ENCODE measurements at regions not wholly inside any gene's neighbourhood (a gene's known extent, or its start where the extent isn't known, plus 50 kb on each side); places are given as distances from the start of the nearest gene placed in this dataset.

GRCh38 chr18:8507915-8508705 is 101.1 kb upstream of the RAB12 start:
- no peaks in the 10 kb centered on the region for H3K79me2 ChIP-seq (ENCODE audit: control insufficient read depth, insufficient read depth, low read length)
- no peaks in the 10 kb centered on the region for H3K9me1 ChIP-seq (replicated peaks; ENCODE audit: control insufficient read depth, extremely low read depth, insufficient read depth, low read length)
- no TSS peak for BruUV-seq (replicated peaks)
- no peak overlapping the region for H3K9ac ChIP-seq (replicated peaks; ENCODE audit: extremely low read depth, insufficient read depth, low read length)
- no peak overlapping the region for H3K4me3 ChIP-seq (replicated peaks in 1 of 3; ENCODE audit: insufficient read depth in 1 of 3, low read depth in 1 of 3, low read length in 3 of 3)
- H3K4me1 ChIP-seq (ENCODE audit: control insufficient read depth, extremely low read depth, insufficient read depth, low read length) = no peaks in the 10 kb centered on the region
- H4K20me1 ChIP-seq (replicated peaks; ENCODE audit: control insufficient read depth, extremely low read depth, insufficient read depth, low read length) = no peaks in the 10 kb centered on the region
- H3K27ac ChIP-seq (ENCODE audit: insufficient read depth, low read depth, low read length) = no peak overlapping the region
- H3K36me3 ChIP-seq (ENCODE audit: control insufficient read depth in 2 of 2, extremely low read depth in 1 of 2, insufficient read depth in 2 of 2, low read length in 2 of 2) = no peaks in the 10 kb centered on the region
- H2AFZ ChIP-seq (ENCODE audit: low read depth, low read length) = no peak overlapping the region
- FAIRE-seq (no peak), DNase-seq (ENCODE audit: low read depth, low spot score) (no peak)
- ChIA-PET POLR2A (no interaction called here), CTCF (no interaction called here)
- TF ChIP-seq JUN (IDR thresholded peaks at IDR 0.05; ENCODE audit: borderline replicate concordance, insufficient read depth, insufficient read length, low read depth) (no peak), MAX (IDR thresholded peaks at IDR 0.05; ENCODE audit: insufficient read depth, insufficient read length) (no peak), POLR2AphosphoS5 (IDR thresholded peaks at IDR 0.05; ENCODE audit: insufficient read depth, low read depth, low read length) (no peak), MYC (IDR thresholded peaks at IDR 0.05; ENCODE audit: low read depth, low read length) (no peak), POLR2A (IDR thresholded peaks at IDR 0.05; ENCODE audit: low read depth, low read length) (no peak), FOS (IDR thresholded peaks at IDR 0.05; ENCODE audit: borderline replicate concordance, insufficient read depth, low read length) (no peak), CTCF (IDR thresholded peaks at IDR 0.05; ENCODE audit: extremely low read depth in 1 of 2, insufficient read depth in 1 of 2, low read depth in 1 of 2, low read length in 2 of 2) (no peak), EZH2 (IDR thresholded peaks at IDR 0.05; ENCODE audit: borderline replicate concordance, low read depth, low read length, severe bottlenecking) (no peak), GATA2 (IDR thresholded peaks at IDR 0.05; ENCODE audit: insufficient read depth, insufficient read length, low read depth, low read length) (no peak)
- intact Hi-C loops (cut with micrococcal nuclease) (no loop called here), dilution Hi-C loops (cut with MboI; ENCODE audit: extremely low pct_ligation_motif_present, low sequenced_read_pairs) (no loop called here)
- H3K27me3 ChIP-seq (ENCODE audit: control insufficient read depth in 2 of 2, insufficient read depth in 2 of 2, low read length in 2 of 2) = no peaks in the 10 kb centered on the region
- H3K9me3 ChIP-seq (replicated peaks; ENCODE audit: control insufficient read depth, insufficient read depth, low read length) = no peaks in the 10 kb centered on the region
- no peak overlapping the region for H3K4me2 ChIP-seq (ENCODE audit: insufficient read depth, low read length)
